Adrenal gland (tissue), 5 donors: ENCODE measurements at regions not wholly inside any gene's neighbourhood (a gene's known extent, or its start where the extent isn't known, plus 50 kb on each side); places are given as distances from the start of the nearest gene placed in this dataset.

Experiments used
- POLR2A ChIP-seq, 2 donors: fragments of 450-650 bp; IDR thresholded peaks; one replicate each; pipeline ENCODE4 v1.6.1; 2017; ENCODE audit warnings: antibody characterized with exemption in 2 of 2, mild to moderate bottlenecking in 2 of 2, moderate library complexity in 1 of 2
- TF ChIP-seq, protein P1 (sequence below), 6 experiments: fragments of 450-650 bp in 4 of 6; fragments of 200-600 bp in 2 of 6; sonication (generic) in 1 of 6; IDR thresholded peaks; 1 replicate in 5 of 6; 2 replicates in 1 of 6; pipeline versions ENCODE4 v1.5.1 to v1.8.0; 2016 to 2021; ENCODE audit warnings: antibody characterized with exemption in 6 of 6, mild to moderate bottlenecking in 2 of 6, moderate library complexity in 1 of 6
- donor health status: DM: no; HTN: no; CAD: no.

DNA sequence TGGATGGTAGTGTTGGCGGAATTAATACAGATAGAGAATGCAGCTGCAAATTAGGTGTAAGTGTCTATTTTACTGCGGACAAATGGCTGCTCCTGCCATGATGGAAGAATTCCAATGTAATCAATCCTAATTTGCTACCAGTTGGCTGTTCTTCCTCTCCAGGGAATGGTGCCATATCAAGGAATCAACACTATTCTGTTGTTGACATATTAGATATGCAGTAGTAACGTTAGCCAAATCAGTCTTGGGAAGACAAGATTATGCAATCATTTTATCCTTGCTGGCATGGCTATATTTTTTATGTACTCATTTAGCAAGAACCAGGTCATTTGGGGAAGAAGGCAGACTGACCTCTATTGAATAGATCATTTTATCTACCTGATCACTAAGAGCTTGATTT, 271.2 kb upstream of the AGA start:
- TF ChIP-seq, protein P1, sequence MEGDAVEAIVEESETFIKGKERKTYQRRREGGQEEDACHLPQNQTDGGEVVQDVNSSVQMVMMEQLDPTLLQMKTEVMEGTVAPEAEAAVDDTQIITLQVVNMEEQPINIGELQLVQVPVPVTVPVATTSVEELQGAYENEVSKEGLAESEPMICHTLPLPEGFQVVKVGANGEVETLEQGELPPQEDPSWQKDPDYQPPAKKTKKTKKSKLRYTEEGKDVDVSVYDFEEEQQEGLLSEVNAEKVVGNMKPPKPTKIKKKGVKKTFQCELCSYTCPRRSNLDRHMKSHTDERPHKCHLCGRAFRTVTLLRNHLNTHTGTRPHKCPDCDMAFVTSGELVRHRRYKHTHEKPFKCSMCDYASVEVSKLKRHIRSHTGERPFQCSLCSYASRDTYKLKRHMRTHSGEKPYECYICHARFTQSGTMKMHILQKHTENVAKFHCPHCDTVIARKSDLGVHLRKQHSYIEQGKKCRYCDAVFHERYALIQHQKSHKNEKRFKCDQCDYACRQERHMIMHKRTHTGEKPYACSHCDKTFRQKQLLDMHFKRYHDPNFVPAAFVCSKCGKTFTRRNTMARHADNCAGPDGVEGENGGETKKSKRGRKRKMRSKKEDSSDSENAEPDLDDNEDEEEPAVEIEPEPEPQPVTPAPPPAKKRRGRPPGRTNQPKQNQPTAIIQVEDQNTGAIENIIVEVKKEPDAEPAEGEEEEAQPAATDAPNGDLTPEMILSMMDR (IDR thresholded peaks at IDR 0.05): no peak
- no peak for TF ChIP-seq POLR2A (IDR thresholded peaks at IDR 0.05)
